SK-N-SH treated with all-trans-retinoic acid at 6 μM for 48 hours (cell line): ENCODE measurements at regions not wholly inside any gene's neighbourhood (a gene's known extent, or its start where the extent isn't known, plus 50 kb on each side); places are given as distances from the start of the nearest gene placed in this dataset.
"Not testable (repeated sequence)": the region's sequence is repeated elsewhere in the genome, so short reads cannot be mapped to it uniquely, and the experiment has no call there.

Experiments
- ATAC-seq: fragments of 200-7000 bp; cut with Tn5 transposase; 3 replicates; pipeline ENCODE4 v1.9.1; 2020; ENCODE audit warnings: mild to moderate bottlenecking, moderate library complexity
- ARNTL ChIP-seq: fragments of 450-650 bp; formaldehyde crosslinking; IDR thresholded peaks from 2 replicates; pipeline ENCODE4 v1.5.0; 2020; ENCODE audit warnings: low read depth, mild to moderate bottlenecking, moderate library complexity, borderline replicate concordance
- BACH2 ChIP-seq: fragments of 250-450 bp; sonication (Bioruptor Pico); IDR thresholded peaks from 2 replicates; pipeline ENCODE4 v1.9.0; 2021; ENCODE audit warnings: mild to moderate bottlenecking, borderline replicate concordance
- CREB5 ChIP-seq: fragments of 250-450 bp; sonication (Bioruptor Pico); IDR thresholded peaks from 2 replicates; pipeline ENCODE4 v1.5.1; 2020; ENCODE audit warnings: low read depth, mild to moderate bottlenecking, moderate library complexity
- CSDC2 ChIP-seq: fragments of 250-450 bp; sonication (Bioruptor Pico); IDR thresholded peaks from 2 replicates; pipeline ENCODE4 v1.5.0; 2020; ENCODE audit warnings: mild to moderate bottlenecking, moderate library complexity
- CSRNP3 ChIP-seq: fragments of 250-450 bp; sonication (Bioruptor Pico); IDR thresholded peaks from 2 replicates; pipeline ENCODE4 v1.5.1; 2021; ENCODE audit warnings: mild to moderate bottlenecking, moderate library complexity
- ESRRG ChIP-seq: fragments of 250-450 bp; sonication (Bioruptor Pico); IDR thresholded peaks from 2 replicates; pipeline ENCODE4 v1.6.1; 2021; ENCODE audit warnings: mild to moderate bottlenecking
- ISL1 ChIP-seq: fragments of 250-450 bp; sonication (Bioruptor Pico); IDR thresholded peaks from 2 replicates; pipeline ENCODE4 v2.1.2; 2022; ENCODE audit warnings: mild to moderate bottlenecking, moderate library complexity
- OSR1 ChIP-seq: fragments of 250-450 bp; sonication (Bioruptor Pico); IDR thresholded peaks from 2 replicates; pipeline ENCODE4 v1.8.0; 2022; ENCODE audit warnings: moderate library complexity, mild to moderate bottlenecking, inconsistent platforms
- PATZ1 ChIP-seq: fragments of 250-450 bp; sonication (Bioruptor Pico); IDR thresholded peaks from 2 replicates; pipeline ENCODE4 v1.8.0; 2020; ENCODE audit warnings: mild to moderate bottlenecking, moderate library complexity, borderline replicate concordance
- RARB ChIP-seq: fragments of 250-450 bp; sonication (Bioruptor Pico); IDR thresholded peaks from 2 replicates; pipeline ENCODE4 v1.8.0; 2021; ENCODE audit warnings: mild to moderate bottlenecking, moderate library complexity
- SNAI2 ChIP-seq: fragments of 250-450 bp; sonication (Bioruptor Pico); IDR thresholded peaks from 2 replicates; pipeline ENCODE4 v1.5.0; 2020; ENCODE audit warnings: mild to moderate bottlenecking, moderate library complexity
- TCF4 ChIP-seq: fragments of 250-450 bp; sonication (Bioruptor Pico); IDR thresholded peaks from 2 replicates; pipeline ENCODE4 v1.8.0; 2021; ENCODE audit warnings: mild to moderate bottlenecking, moderate library complexity, borderline replicate concordance
- TOX ChIP-seq: fragments of 250-450 bp; sonication (Bioruptor Pico); IDR thresholded peaks from 2 replicates; pipeline ENCODE4 v1.8.0; 2021; ENCODE audit warnings: mild to moderate bottlenecking, moderate library complexity, borderline replicate concordance
- ZC3H10 ChIP-seq: fragments of 250-450 bp; sonication (Bioruptor Pico); IDR thresholded peaks from 2 replicates; pipeline ENCODE4 v1.5.1; 2021; ENCODE audit warnings: mild to moderate bottlenecking, moderate library complexity
- ZFP3 ChIP-seq: fragments of 250-450 bp; sonication (Bioruptor Pico); IDR thresholded peaks from 2 replicates; pipeline ENCODE4 v1.5.0; 2020; ENCODE audit warnings: mild to moderate bottlenecking, moderate library complexity
- ZFP30 ChIP-seq: fragments of 450-650 bp; formaldehyde crosslinking; IDR thresholded peaks from 2 replicates; pipeline ENCODE4 v1.5.0; 2022; ENCODE audit warnings: mild to moderate bottlenecking, moderate library complexity
- ZNF565 ChIP-seq: fragments of 450-650 bp; formaldehyde crosslinking; conservative IDR thresholded peaks from 2 replicates; pipeline ENCODE4 v1.5.0; 2020; ENCODE audit warnings: low read depth, mild to moderate bottlenecking, moderate library complexity
- ZNF8 ChIP-seq: fragments of 450-650 bp; formaldehyde crosslinking; IDR thresholded peaks from 2 replicates; pipeline ENCODE4 v1.5.0; 2020; ENCODE audit warnings: mild to moderate bottlenecking, moderate library complexity
- TF ChIP-seq, protein P1 (sequence below): fragments of 250-450 bp; sonication (Bioruptor Pico); IDR thresholded peaks from 2 replicates; pipeline ENCODE4 v1.5.0; 2020; ENCODE audit warnings: mild to moderate bottlenecking, moderate library complexity
- TF ChIP-seq, protein P2 (sequence below): fragments of 250-450 bp; sonication (Bioruptor Pico); IDR thresholded peaks from 2 replicates; pipeline ENCODE4 v1.8.0; 2021; ENCODE audit warnings: low read depth, mild to moderate bottlenecking, moderate library complexity, borderline replicate concordance

GRCh38 chr16:8402981-8403843 lies 187.1 kb downstream of the TMEM114 start:
- no peak for ATAC-seq
- TF ChIP-seq BACH2 (CRISPR knock-in tag) (no peak), ZC3H10 (no peak), ZNF8 (CRISPR knock-in tag) (no peak), CREB5 (no peak), ESRRG (CRISPR knock-in tag) (no peak), RARB (CRISPR knock-in tag) (no peak), ARNTL (CRISPR knock-in tag) (no peak), ZFP3 (no peak), ZNF565 (CRISPR knock-in tag) (no peak), OSR1 (CRISPR knock-in tag) (no peak), SNAI2 (no peak), TCF4 (CRISPR knock-in tag) (no peak), ISL1 (CRISPR knock-in tag) (no peak), ZFP30 (CRISPR knock-in tag) (no peak), PATZ1 (CRISPR knock-in tag) (no peak)
- TF ChIP-seq, protein P1, sequence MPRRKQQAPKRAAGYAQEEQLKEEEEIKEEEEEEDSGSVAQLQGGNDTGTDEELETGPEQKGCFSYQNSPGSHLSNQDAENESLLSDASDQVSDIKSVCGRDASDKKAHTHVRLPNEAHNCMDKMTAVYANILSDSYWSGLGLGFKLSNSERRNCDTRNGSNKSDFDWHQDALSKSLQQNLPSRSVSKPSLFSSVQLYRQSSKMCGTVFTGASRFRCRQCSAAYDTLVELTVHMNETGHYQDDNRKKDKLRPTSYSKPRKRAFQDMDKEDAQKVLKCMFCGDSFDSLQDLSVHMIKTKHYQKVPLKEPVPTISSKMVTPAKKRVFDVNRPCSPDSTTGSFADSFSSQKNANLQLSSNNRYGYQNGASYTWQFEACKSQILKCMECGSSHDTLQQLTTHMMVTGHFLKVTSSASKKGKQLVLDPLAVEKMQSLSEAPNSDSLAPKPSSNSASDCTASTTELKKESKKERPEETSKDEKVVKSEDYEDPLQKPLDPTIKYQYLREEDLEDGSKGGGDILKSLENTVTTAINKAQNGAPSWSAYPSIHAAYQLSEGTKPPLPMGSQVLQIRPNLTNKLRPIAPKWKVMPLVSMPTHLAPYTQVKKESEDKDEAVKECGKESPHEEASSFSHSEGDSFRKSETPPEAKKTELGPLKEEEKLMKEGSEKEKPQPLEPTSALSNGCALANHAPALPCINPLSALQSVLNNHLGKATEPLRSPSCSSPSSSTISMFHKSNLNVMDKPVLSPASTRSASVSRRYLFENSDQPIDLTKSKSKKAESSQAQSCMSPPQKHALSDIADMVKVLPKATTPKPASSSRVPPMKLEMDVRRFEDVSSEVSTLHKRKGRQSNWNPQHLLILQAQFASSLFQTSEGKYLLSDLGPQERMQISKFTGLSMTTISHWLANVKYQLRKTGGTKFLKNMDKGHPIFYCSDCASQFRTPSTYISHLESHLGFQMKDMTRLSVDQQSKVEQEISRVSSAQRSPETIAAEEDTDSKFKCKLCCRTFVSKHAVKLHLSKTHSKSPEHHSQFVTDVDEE: no peak
- TF ChIP-seq, protein P2, sequence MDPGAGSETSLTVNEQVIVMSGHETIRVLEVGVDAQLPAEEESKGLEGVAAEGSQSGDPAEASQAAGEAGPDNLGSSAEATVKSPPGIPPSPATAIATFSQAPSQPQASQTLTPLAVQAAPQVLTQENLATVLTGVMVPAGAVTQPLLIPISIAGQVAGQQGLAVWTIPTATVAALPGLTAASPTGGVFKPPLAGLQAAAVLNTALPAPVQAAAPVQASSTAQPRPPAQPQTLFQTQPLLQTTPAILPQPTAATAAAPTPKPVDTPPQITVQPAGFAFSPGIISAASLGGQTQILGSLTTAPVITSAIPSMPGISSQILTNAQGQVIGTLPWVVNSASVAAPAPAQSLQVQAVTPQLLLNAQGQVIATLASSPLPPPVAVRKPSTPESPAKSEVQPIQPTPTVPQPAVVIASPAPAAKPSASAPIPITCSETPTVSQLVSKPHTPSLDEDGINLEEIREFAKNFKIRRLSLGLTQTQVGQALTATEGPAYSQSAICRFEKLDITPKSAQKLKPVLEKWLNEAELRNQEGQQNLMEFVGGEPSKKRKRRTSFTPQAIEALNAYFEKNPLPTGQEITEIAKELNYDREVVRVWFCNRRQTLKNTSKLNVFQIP (CRISPR knock-in tag): no peak
- TF ChIP-seq, all 23 proteins: peak for 0

- not testable (repeated sequence) for ATAC-seq
Measured at GRCh38 chr16:8400683-8401082, 189.6 kb downstream of the TMEM114 start.

DNA sequence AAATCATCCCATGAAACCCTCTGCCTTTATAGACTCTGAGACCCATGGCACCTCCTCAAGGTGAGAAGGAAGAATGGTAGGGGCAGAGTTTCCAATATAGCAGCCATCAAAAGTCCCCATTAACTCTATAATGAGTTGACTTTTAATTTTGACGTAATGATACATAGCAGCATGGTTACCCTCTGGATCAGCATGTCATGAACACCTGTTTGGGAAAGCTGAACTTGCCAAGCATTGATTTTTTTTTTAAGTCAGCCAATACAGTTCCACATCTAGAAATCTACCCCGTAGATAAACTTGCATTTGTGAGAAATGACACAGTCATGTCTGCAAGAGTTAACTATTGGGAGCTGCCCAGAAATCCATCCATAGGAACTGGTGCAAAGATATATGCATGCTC lies 191.8 kb downstream of the TMEM114 start:
- no peak for ATAC-seq
- TF ChIP-seq ZFP30 (CRISPR knock-in tag): no peak
- TF ChIP-seq SNAI2: no peak
- no peak for TF ChIP-seq ZNF8 (CRISPR knock-in tag)
- no peak for TF ChIP-seq OSR1 (CRISPR knock-in tag)
- TF ChIP-seq ZNF565 (CRISPR knock-in tag): no peak
- TF ChIP-seq, protein P2 (CRISPR knock-in tag): no peak
- TF ChIP-seq, protein P1: no peak
- no peak for TF ChIP-seq BACH2 (CRISPR knock-in tag)
- TF ChIP-seq CSDC2: no peak
- no peak for TF ChIP-seq PATZ1 (CRISPR knock-in tag)
- no peak for TF ChIP-seq ESRRG (CRISPR knock-in tag)
- TF ChIP-seq TOX: no peak
- no peak for TF ChIP-seq TCF4 (CRISPR knock-in tag)
- no peak for TF ChIP-seq CSRNP3 (CRISPR knock-in tag)
